Activated CD4-positive, alpha-beta memory T cell treated with anti-CD3 and anti-CD28 coated beads for 36 hours (primary cell): ENCODE measurements at regions not wholly inside any gene's neighbourhood (a gene's known extent, or its start where the extent isn't known, plus 50 kb on each side); places are given as distances from the start of the nearest gene placed in this dataset.

Experiments used
- CTCF ChIA-PET: fragments of 350-600 bp; sonication (Branson Sonifier 250); formaldehyde crosslinking; loops from one replicate; lab custom pipeline; 2021; ENCODE audit warnings: antibody characterized with exemption, inconsistent platforms; lab: Charles Lee
- POLR2A ChIA-PET: fragments of 350-600 bp; sonication (Branson Sonifier 250); formaldehyde crosslinking; loops from one replicate; lab custom pipeline; 2021; ENCODE audit warnings: antibody characterized with exemption; lab: Charles Lee
- DNase-seq: peaks from one replicate; pipeline ENCODE4 v3.0.0-alpha.2; 2020
- H3K27ac Mint-ChIP-seq: one replicate; pipeline ENCODE4 v1.8.0; 2021; ENCODE audit warnings: mixed read lengths
- H3K27me3 Mint-ChIP-seq: one replicate; pipeline ENCODE4 v1.8.0; 2021; ENCODE audit warnings: mixed read lengths
- H3K36me3 Mint-ChIP-seq: one replicate; pipeline ENCODE4 v1.8.0; 2021; ENCODE audit warnings: mixed read lengths
- H3K4me1 Mint-ChIP-seq: one replicate; pipeline ENCODE4 v1.8.0; 2021; ENCODE audit warnings: low read depth, mixed read lengths
- H3K4me3 Mint-ChIP-seq: one replicate; pipeline ENCODE4 v1.8.0; 2021; ENCODE audit warnings: mild to moderate bottlenecking, mixed read lengths
- H3K9me3 Mint-ChIP-seq: one replicate; pipeline ENCODE4 v1.8.0; 2021; ENCODE audit warnings: mixed read lengths
- intact Hi-C: fragments of 100-400 bp; cut with micrococcal nuclease; formaldehyde crosslinking; loops from one replicate; pipeline ENCODE4 v1.15.1; 2023

DNA sequence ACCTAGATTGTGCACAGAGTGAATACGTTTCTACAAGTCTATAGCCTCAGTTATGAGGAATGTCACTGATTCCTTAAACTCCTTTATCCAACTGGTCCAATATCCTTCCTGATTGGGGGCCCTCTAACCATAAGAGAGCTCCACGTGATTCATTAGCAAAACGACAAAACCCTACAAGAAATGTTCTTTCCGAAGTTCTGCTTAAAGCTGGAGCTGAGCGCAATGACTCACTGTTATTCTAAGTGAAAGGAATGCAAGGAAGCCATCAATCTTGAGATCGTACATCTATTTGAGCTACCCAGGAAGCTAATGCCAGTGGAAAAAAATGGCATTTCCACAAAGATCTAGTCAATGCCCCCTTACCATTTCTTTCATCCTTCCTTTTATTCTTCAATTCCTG lies 354.9 kb upstream of the CDH20 start:
- POLR2A ChIA-PET: no interaction called here
- CTCF ChIA-PET: interaction anchor here (0.7 kb wide), 1 partner anchor 17 kb away, joined by 3 read pairs; no protein-coding TSS in a partner anchor
- no peak for DNase-seq
- Mint-ChIP-seq H3K27ac (no peak overlapping the region), H3K4me3 (no peak overlapping the region), H3K27me3 (no peaks in the 10 kb centered on the region), H3K9me3 (peaks cover 3% of the 10 kb centered on the region), H3K4me1 (no peaks in the 10 kb centered on the region), H3K36me3 (no peaks in the 10 kb centered on the region)
- intact Hi-C loops: no loop called here

DNA sequence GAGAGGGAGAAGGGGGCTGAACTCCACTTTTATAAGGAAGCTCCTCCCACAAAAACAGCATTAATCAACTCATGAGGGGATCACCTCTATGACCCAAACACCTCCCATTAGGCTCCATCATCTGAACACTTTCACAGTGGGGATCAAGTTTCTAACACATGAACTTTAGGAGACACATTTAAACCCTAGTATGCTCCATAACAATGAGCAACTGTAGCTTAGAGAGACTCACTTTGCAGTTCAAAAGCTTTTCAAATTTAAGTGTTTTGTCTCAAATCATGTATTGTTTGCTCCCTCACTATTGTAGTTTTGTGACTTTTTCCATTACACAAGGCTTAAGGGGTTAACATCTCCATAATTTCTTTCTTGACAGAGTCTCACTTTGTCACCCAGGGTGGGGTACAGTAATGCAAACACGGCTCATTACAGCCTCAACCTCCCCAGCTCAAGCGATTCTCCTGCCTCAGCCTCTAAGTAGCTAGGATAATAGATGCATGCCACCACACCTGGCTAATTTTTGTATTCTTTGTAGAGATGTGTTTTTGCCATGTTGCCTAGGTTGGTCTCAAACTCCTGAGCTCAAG lies 352.7 kb upstream of the CDH20 start:
- DNase-seq: no peak
- H3K9me3 Mint-ChIP-seq: peaks cover 3% of the 10 kb centered on the region
- ChIA-PET POLR2A (no interaction called here), CTCF (no interaction called here)
- no peak overlapping the region for H3K27ac Mint-ChIP-seq
- intact Hi-C loops: no loop called here
- no peaks in the 10 kb centered on the region for H3K27me3 Mint-ChIP-seq
- H3K36me3 Mint-ChIP-seq: no peaks in the 10 kb centered on the region
- no peaks in the 10 kb centered on the region for H3K4me1 Mint-ChIP-seq
- H3K4me3 Mint-ChIP-seq: no peak overlapping the region

DNA sequence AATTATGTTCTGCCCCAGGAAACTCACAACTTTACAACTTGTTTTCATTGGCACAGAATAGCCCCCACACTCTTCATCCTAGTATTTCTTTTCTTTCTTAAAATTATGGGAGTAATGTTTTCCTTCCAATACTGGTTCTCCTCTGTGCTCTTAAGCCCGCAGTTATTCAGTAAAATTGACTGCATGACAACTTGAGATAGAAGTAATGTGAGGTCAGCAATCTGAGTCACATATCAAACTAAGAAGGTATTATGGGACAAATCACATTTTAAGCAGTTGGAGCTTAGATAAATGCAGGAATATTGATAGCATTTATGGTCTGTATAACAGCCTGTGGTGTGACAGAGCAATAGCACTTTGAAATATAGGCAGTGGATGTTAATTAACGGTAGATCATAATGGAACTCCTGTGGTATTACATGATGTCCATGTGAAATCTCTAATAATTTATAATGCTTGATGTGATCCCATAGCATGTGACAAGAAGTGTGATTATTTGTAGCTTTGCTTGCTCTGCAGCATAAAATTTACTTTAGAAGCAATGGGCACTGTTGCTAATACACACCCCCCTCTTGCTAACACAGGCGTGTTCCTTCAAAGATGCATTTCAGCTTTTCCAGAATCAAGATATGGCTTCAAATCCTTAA lies 351.4 kb upstream of the CDH20 start:
- no peaks in the 10 kb centered on the region for H3K36me3 Mint-ChIP-seq
- no peaks in the 10 kb centered on the region for H3K27me3 Mint-ChIP-seq
- no peaks in the 10 kb centered on the region for H3K4me1 Mint-ChIP-seq
- peaks cover 9% of the 10 kb centered on the region for H3K9me3 Mint-ChIP-seq
- H3K27ac Mint-ChIP-seq: no peak overlapping the region
- ChIA-PET CTCF (no interaction called here), POLR2A (no interaction called here)
- H3K4me3 Mint-ChIP-seq: no peak overlapping the region
- DNase-seq: no peak
- intact Hi-C loops: no loop called here

DNA sequence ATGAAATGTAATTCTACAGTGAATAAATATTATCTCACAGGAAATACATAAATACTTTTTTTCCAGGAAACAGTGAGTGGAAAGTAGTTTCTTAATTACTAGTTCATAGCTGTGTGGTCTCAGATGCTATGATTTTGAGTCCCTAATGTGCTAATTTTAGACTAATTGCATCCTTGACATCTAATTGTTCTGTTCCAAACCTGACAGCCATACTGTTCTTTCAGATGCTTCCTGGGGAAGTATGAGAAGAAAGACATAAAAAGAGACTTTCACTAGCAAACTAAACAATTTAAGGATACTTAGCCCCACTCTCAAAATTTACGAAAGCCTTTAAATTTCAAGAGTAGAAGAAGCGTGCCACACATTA lies 350.9 kb upstream of the CDH20 start:
- intact Hi-C loops: no loop called here
- CTCF ChIA-PET: no interaction called here
- peaks cover 9% of the 10 kb centered on the region for H3K9me3 Mint-ChIP-seq
- H3K36me3 Mint-ChIP-seq: no peaks in the 10 kb centered on the region
- POLR2A ChIA-PET: no interaction called here
- no peak overlapping the region for H3K27ac Mint-ChIP-seq
- H3K4me1 Mint-ChIP-seq: no peaks in the 10 kb centered on the region
- H3K27me3 Mint-ChIP-seq: no peaks in the 10 kb centered on the region
- no peak overlapping the region for H3K4me3 Mint-ChIP-seq
- DNase-seq: no peak

DNA sequence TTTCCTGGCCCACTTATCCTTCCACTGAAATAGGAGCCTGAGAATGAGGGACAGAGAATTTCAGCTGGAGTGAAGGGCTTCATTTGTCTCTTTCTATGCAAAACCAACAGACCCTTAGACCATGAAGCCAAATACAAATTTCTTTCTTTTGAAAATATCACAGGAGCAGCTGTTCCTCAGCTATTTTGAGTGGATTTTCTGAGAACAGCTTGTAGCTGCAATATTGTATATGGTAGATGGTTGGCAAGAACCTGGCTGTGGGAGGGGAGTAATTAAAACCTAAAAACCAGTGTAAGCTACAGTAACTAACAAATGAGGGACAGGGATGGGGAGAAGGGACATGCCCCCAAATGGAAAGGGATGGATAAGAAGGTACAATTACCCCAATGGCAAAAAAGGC lies 350.3 kb upstream of the CDH20 start:
- Mint-ChIP-seq H3K4me1 (no peaks in the 10 kb centered on the region), H3K36me3 (no peaks in the 10 kb centered on the region), H3K4me3 (no peak overlapping the region), H3K27me3 (no peaks in the 10 kb centered on the region), H3K27ac (no peak overlapping the region), H3K9me3 (peaks cover 10% of the 10 kb centered on the region)
- CTCF ChIA-PET: no interaction called here
- intact Hi-C loops: no loop called here
- POLR2A ChIA-PET: no interaction called here
- DNase-seq: no peak

DNA sequence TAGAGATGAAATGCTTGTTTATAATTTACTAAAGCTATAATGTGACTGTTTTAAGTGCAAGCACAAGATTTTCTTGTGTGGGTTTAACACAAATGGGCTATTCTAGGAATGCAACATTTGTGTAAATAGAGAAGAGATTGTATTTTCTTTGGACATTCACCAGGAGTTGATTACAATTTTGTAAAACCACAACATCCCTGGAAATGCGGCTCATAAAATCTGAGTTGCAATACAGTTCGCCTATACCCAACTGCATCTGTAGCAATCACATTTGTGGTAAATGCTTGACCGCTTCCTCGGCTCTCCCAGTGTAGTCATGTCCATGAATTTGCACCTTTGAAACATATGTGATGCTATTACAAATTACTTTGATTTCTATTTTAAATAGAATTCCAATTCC lies 348.7 kb upstream of the CDH20 start:
- Mint-ChIP-seq H3K9me3 (peaks cover 13% of the 10 kb centered on the region), H3K27me3 (no peaks in the 10 kb centered on the region), H3K4me1 (no peaks in the 10 kb centered on the region), H3K27ac (no peak overlapping the region), H3K36me3 (no peaks in the 10 kb centered on the region), H3K4me3 (no peak overlapping the region)
- CTCF ChIA-PET: no interaction called here
- intact Hi-C loops: no loop called here
- POLR2A ChIA-PET: no interaction called here
- no peak for DNase-seq

DNA sequence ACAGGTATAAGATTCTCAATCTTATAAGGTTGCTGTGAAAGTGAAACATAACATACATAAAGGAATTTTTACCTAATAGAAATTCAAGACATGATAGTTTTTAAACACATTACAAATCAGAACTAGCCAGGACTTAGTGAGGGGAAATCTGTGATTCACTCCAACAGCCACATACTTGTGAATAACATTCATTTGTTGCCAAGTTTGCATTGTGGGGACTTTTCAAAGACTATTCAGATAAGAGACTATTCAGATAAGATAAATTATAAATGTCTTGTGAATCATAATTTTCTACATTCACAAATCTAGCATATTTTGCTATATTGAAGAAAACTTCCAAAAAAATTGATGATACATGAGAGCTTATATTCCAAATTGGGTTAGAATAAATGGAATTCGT lies 345.3 kb upstream of the CDH20 start:
- Mint-ChIP-seq H3K9me3 (peaks cover 12% of the 10 kb centered on the region), H3K4me3 (no peak overlapping the region)
- POLR2A ChIA-PET: no interaction called here

DNA sequence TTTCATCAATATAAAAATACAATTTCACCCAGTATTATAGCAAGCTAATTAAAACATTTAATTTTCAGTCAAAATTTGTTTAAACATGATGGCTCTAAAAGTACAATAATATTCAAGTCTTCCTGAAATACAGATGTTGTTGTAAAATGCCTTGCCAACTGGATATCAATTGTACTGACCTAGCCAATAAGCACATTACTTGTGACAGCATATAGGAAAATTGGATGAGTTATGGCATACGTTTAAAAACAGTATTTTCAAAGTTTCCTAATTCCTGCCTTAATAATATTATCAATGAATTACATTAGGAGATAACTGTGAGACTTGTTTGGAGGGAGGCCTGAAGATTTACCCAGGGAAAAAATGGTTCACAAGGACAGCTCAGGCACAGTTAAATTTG lies 336.9 kb upstream of the CDH20 start:
- Mint-ChIP-seq H3K27ac (no peak overlapping the region), H3K9me3 (peaks cover 9% of the 10 kb centered on the region), H3K27me3 (no peaks in the 10 kb centered on the region), H3K4me3 (no peak overlapping the region), H3K36me3 (peaks cover 2% of the 10 kb centered on the region), H3K4me1 (no peaks in the 10 kb centered on the region)
- intact Hi-C loops: no loop called here
- ChIA-PET POLR2A (no interaction called here), CTCF (no interaction called here)
- DNase-seq: no peak

More for the DNA sequence above, 345.3 kb upstream of the CDH20 start:
- no peaks in the 10 kb centered on the region for H3K27me3 Mint-ChIP-seq
- H3K36me3 Mint-ChIP-seq: no peaks in the 10 kb centered on the region
- intact Hi-C loops: no loop called here
- CTCF ChIA-PET: no interaction called here
- no peak for DNase-seq
- H3K4me1 Mint-ChIP-seq: no peaks in the 10 kb centered on the region
- H3K27ac Mint-ChIP-seq: no peak overlapping the region

DNA sequence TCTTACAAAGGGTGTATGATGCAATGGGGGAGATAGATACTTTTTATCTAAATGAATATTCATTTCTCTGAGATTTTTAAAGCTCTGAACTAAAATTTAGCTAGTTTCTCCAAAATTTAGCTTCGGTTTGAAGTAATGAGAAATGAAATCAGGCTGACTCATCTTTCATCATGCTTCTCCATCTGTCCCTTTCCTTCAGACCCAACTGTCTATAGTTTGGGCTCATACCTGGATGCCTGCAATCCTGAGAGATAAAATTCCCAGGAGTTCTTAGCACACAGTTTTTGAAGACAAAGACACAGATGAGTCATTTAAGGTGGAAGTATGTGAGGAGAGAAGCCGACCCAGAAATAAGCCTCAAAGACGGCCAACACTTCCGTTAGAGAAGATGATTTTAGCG lies 336.4 kb upstream of the CDH20 start:
- Mint-ChIP-seq H3K4me1 (no peaks in the 10 kb centered on the region), H3K36me3 (peaks cover 2% of the 10 kb centered on the region)

DNA sequence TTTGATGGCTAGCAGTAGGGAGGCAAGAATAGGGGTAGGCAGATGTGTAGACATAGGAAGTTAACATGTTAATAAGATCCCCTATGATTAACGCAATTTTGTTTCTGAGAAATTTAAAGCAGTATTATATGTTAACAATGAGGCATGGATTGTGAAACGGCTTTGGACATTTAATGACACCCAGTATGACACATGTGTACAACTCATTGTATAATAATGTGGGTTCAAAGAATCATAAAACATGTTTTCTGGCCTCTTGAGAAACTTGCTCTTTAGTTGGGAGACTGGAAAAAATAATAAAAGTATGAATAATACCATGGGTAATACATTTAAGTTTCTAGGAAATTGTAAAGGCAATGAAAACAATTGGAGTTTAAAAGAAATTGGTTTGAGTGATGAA lies 332.1 kb upstream of the CDH20 start:
- CTCF ChIA-PET: no interaction called here
- Mint-ChIP-seq H3K36me3 (no peaks in the 10 kb centered on the region), H3K9me3 (peaks cover 5% of the 10 kb centered on the region), H3K4me3 (no peak overlapping the region), H3K27ac (no peak overlapping the region), H3K27me3 (no peaks in the 10 kb centered on the region), H3K4me1 (no peaks in the 10 kb centered on the region)
- POLR2A ChIA-PET: no interaction called here
- DNase-seq: no peak
- intact Hi-C loops: no loop called here

More for the DNA sequence above, 336.4 kb upstream of the CDH20 start:
- ChIA-PET CTCF (no interaction called here), POLR2A (no interaction called here)
- peaks cover 9% of the 10 kb centered on the region for H3K9me3 Mint-ChIP-seq
- intact Hi-C loops: no loop called here
- no peaks in the 10 kb centered on the region for H3K27me3 Mint-ChIP-seq
- no peak for DNase-seq
- H3K4me3 Mint-ChIP-seq: no peak overlapping the region
- no peak overlapping the region for H3K27ac Mint-ChIP-seq

DNA sequence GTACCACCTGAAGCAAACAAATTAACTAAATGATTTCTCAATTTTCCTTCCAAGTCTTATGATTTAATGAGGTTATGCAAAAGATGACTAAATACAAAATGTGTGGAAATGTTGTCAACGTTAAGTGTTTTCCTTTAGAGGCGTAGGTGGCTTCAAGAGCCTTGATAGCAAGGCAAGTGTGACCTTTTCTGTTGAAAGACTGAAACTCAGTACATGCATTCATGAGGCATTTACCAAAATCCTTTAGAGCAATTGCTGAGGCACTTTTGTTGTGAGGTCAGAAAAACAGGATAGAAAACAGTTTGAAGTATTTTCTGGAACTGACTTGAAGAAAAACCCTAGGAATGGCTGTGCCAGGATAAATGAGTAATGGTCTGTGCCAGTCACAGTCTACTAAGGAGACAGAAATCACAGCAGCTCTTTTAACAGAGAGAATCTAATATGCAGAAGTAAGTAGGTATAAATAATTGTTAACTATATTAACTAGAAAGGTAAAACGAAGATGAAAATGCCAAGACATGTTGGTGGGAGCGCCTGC lies 326.5 kb upstream of the CDH20 start:
- POLR2A ChIA-PET: no interaction called here
- CTCF ChIA-PET: no interaction called here
- Mint-ChIP-seq H3K4me3 (no peak overlapping the region), H3K27ac (no peak overlapping the region), H3K36me3 (no peaks in the 10 kb centered on the region), H3K27me3 (no peaks in the 10 kb centered on the region), H3K9me3 (peaks cover 2% of the 10 kb centered on the region), H3K4me1 (no peaks in the 10 kb centered on the region)
- intact Hi-C loops: no loop called here
- no peak for DNase-seq

DNA sequence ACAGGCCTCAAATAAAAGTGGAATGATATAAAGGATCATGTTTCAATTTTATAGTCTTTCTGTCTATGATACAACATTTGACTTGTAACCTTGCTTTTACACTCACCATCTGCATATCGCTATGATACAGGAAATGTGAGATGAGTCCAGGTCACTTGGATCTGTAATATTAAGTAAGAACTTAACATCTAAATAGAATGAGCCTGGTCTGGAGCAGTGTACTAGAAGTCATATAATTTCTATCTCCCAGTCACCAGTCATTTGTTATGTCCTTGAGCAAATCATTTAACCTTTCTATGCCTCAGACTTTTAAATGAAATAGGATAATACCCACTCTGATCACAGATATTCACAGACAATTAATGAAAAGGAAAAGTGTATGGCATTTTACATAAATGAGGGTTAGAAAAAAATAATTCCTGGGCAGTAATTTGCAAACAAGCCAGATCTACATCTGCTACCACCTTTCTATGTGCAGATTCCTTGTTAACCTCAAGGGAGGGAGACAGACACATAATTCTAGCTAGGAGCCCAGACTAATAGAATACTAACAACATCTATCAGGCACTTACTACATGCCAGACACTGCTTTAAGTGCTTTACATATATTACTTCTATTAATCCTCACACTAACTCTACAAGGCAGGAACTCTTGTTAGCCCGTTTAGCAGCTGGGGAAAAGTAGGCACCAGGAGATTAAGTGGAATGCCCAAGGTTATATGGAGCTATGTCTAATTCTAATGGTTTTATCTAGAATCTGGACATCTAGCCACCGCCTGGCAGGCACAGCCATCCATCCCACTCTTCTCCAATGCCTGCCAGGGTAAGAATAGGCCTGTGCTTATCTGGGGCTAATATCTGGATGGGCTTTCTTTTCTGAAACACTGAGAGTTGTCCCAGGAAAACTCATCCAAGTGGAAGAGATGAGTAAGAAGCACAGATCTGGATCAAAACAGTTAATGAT lies 313.6 kb upstream of the CDH20 start:
- Mint-ChIP-seq H3K27me3 (no peaks in the 10 kb centered on the region), H3K36me3 (no peaks in the 10 kb centered on the region), H3K9me3 (peaks cover 10% of the 10 kb centered on the region), H3K4me1 (no peaks in the 10 kb centered on the region), H3K27ac (no peak overlapping the region), H3K4me3 (no peak overlapping the region)
- POLR2A ChIA-PET: no interaction called here
- CTCF ChIA-PET: no interaction called here
- intact Hi-C loops: no loop called here
- no peak for DNase-seq
